ENCODE measurements at regions not wholly inside any gene's neighbourhood (a gene's known extent, or its start where the extent isn't known, plus 50 kb on each side); places are given as distances from the start of the nearest gene placed in this dataset.
A peak's percentile ranks its signal among the peaks of the same experiment; 100 is the strongest.

- peaks cover 22% of the 10 kb centered on the region for H3K9me1 ChIP-seq (ENCODE audit: insufficient read depth, low read length)
- peak overlapping the region; percentile 57; the same call in 2 of the 3 replicates for H2BK15ac ChIP-seq (ENCODE audit: low read depth, low read length)
- WGBS, 2 experiments (ENCODE audit: extremely low coverage in 2 of 2, insufficient read length in 1 of 2) = 62% methylated on average over 4 of the region's 5 CpGs; no CpG with 5 or more reads in 1 of the 2 experiments
- peak overlapping the region; percentile 88 for H2BK120ac ChIP-seq (ENCODE audit: low read depth, low read length)
- peak overlapping the region; percentile 83 for H2AK5ac ChIP-seq (ENCODE audit: low read depth, low read length)
- peak overlapping the region; percentile 72 for H3K9ac ChIP-seq (ENCODE audit: low read depth, low read length)
- H3K27ac ChIP-seq (ENCODE audit: insufficient read depth, low read length) = peak overlapping the region; percentile 99
- H3K36me3 ChIP-seq (ENCODE audit: control insufficient read depth, insufficient read depth, low read length) = no peaks in the 10 kb centered on the region
- BruUV-seq (replicated peaks) = no TSS peak
- peak overlapping the region; percentile 92 for H2BK5ac ChIP-seq (ENCODE audit: low read depth, low read length, poor library complexity, severe bottlenecking)
- peaks cover 0 to 3% of the 10 kb centered on the region in 2 experiments; a peak in 1 of 4 replicates for H3K79me1 ChIP-seq (ENCODE audit: low read depth in 1 of 2, low read length in 2 of 2)
- ATAC-seq (ENCODE audit: low read depth) = no peak
- peak overlapping the region; percentile 30; the same call in 1 of the 2 replicates for H3K4me2 ChIP-seq (ENCODE audit: low read depth, low read length)
- H3K56ac ChIP-seq (ENCODE audit: extremely low read depth, insufficient read depth, low read length) = 0 out of 2 replicates have a peak overlapping the region, but pooled peaks have one; percentile 33
- H3K27me3 ChIP-seq (ENCODE audit: control insufficient read depth, insufficient read depth, low read length) = no peaks in the 10 kb centered on the region; the same call in 1 of the 2 replicates
- H3K4me3 ChIP-seq (ENCODE audit: insufficient read depth, low read depth, low read length) = no peak overlapping the region
- POLR2A ChIA-PET (ENCODE audit: unreplicated experiment) = no interaction called here
- peak overlapping the region; percentile 81; the same call in 1 of the 2 replicates for H4K91ac ChIP-seq (ENCODE audit: insufficient read depth, low read depth, low read length)
- peak overlapping the region; percentile 61 for H3K14ac ChIP-seq (replicated peaks; ENCODE audit: low read depth, low read length)
- H3K4ac ChIP-seq (ENCODE audit: low read depth, low read length) = peak overlapping the region; percentile 83
- intact Hi-C loops (cut with micrococcal nuclease) = loop anchor here (1.0 kb wide), 1 partner anchor 102 kb away; no protein-coding TSS in a partner anchor
- peak overlapping the region; percentile 24 for H2AFZ ChIP-seq (replicated peaks; ENCODE audit: low read length, poor library complexity)
- no peak for TF ChIP-seq CTCF (conservative IDR thresholded peaks at IDR 0.05; ENCODE audit: low read depth, low read length)
- no peak for TF ChIP-seq NFE2L2 (IDR thresholded peaks at IDR 0.05; ENCODE audit: low read depth, low read length)
- peak overlapping the region; percentile 79 for H2BK20ac ChIP-seq (ENCODE audit: low read depth, low read length)
- CTCF ChIA-PET = interaction anchor here (1.0 kb wide), 1 partner anchor 16 kb away, joined by 3 read pairs; no protein-coding TSS in a partner anchor
- dilution Hi-C loops (cut with HindIII; ENCODE audit: low sequenced_read_pairs, unreplicated experiment) = no loop called here
- peaks cover 25% of the 10 kb centered on the region for H3K4me1 ChIP-seq (ENCODE audit: control insufficient read depth, insufficient read depth, low read length)
- H2AK9ac ChIP-seq (replicated peaks; ENCODE audit: low read depth, low read length, poor library complexity) = no peak overlapping the region
- H4K8ac ChIP-seq (ENCODE audit: low read depth in 2 of 2, low read length in 2 of 2) = peak overlapping the region; percentile 65 to 85; a peak in 3 of 4 replicates
- no peaks in the 10 kb centered on the region for H3K9me3 ChIP-seq (ENCODE audit: control insufficient read depth, insufficient read depth, low read length)
- H3K23ac ChIP-seq (ENCODE audit: low read depth, low read length) = peak overlapping the region; percentile 57; the same call in 1 of the 2 replicates
- peak overlapping the region; percentile 97 for H3K18ac ChIP-seq (ENCODE audit: low read depth, low read length)
- in situ Hi-C loops (cut with MboI; ENCODE audit: low sequenced_read_pairs) = no loop called here
- no peaks in the 10 kb centered on the region for H4K20me1 ChIP-seq (ENCODE audit: insufficient read depth, low read length)
- DNase-seq = no peak
- peak overlapping the region; percentile 96 for H4K5ac ChIP-seq (ENCODE audit: low read depth, low read length)
Measured at GRCh38 chr1:8133190-8133589, 107.1 kb upstream of the ERRFI1 start.
